ENCODE measurements at regions not wholly inside any gene's neighbourhood (a gene's known extent, or its start where the extent isn't known, plus 50 kb on each side); places are given as distances from the start of the nearest gene placed in this dataset.
"Not testable (repeated sequence)": the region's sequence is repeated elsewhere in the genome, so short reads cannot be mapped to it uniquely, and the experiment has no call there.

DNA sequence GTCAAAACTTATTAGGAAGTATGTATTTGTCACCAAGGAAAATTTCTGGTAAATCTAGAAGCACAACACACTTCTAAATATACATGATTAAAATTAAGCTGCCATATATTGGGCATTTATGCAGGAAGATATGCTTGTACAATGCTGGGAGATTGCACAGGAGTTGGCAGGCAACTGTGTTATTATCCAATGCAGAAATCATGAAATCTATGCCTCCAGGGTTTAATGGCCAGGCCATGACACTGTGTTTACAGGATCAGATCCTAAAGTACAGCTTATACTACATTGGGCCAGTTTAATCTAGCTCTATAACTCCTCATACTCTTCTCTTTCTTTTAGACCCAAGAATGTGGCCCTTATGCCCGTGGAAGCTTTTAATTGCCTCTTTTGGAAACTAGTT lies 391.4 kb upstream of the DPH6 start:
- no peak for DNase-seq

DNA sequence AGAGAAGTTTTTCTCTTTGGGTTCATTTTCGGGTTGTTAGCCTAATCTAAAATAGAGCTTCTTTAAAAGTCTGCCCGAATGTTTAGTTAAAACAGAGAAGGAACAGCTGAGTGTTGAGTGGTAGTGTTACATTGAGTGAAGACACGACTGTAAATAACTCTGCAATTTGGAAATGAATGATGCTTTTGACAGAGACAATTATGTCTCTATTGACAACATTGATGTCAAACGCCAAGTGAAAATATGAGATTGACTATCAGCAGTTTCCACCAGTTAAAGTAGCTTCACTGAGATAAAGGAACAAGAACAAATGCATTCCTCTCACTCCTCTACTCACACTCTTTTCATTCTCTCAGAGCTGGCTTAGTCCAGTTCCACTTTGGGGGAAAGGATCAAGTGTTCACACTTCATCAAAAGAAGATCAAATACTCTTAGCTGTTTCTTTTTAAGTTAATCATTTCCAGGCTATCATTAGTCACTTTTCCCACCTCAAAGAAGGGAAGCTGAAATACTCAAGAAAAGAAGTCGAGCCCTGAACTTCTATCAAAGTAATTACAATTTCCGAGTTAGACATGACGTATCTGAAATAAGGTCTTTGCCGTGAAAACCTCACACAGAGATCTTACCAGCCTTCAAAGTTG lies 399.1 kb upstream of the DPH6 start:
- DNase-seq, result no peak

DNA sequence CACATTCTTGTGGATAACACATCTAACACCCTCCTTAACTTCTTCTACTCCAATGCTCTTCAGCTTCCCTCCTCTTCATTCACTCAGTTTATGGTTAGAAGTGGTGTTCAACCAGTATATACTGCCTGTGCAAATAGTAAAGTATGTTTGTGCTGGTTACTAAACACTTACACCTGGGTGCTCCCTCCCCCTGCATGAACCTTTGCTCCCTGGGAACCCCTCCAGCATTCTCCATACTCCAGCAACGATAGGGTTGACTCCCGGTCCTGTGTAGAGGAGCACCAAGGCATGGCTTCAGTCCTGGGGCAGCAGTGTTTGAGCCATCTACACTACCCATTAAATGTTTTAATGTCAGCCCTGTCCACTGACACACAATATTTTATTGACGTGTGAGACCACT lies 407.5 kb upstream of the DPH6 start:
- DNase-seq, result no peak

DNA sequence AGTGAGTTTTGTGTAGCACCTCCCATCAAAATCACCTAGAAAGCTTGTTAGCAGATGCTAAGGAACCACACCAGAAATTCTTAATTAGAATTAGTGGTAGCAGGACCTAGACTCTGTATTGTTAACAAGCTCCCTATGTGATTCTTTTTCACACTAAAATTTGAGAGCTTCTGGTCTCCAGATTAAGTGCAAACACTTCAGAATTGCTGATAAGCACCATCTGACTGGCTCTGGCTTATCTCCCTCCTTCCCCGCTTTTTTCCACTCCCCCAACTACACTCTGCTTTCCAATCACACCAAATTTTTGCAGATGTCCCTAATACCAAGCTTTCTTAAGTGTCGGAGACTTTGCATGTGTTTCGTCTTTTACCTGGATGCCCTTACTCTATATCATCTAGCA lies 410.1 kb upstream of the DPH6 start:
- DNase-seq, result no peak

DNA sequence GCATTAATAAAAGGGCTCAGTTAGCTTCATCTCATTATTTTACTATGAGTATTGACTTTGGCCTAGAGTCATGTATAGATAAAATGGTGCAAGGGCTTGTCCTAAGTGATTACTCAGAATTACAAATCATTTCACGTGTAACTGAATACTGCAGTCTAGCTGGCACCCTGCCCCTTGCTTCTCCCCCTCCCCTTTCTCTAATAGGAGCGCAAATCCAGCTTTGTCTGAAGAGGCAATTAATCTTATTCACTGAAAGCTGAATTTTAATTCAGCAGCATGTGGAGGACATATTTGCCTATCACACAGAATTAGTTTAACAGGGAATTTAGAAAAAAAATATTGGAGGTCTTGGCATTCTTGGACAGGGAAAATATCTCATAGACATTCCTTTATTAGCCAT lies 412.1 kb upstream of the DPH6 start:
- no peak for DNase-seq

DNA sequence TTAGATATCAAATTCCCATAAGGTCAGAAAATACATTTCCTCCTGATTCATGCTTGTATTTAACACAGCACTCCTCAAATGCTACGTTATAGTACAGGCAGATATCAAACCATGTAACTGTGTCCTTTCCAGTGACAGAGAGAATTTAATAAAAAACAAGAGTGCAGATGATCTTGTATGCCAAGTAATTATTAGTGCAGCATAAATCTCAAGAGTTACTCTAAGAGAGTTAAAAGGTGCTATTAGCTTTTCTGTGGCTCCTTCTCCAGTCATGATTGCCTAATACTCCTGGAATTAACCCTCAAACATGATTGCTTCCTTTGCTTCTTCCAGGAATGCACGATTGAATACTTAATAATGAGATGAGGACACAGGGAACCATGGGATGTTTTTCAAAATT lies 413.0 kb upstream of the DPH6 start:
- DNase-seq, result no peak

DNA sequence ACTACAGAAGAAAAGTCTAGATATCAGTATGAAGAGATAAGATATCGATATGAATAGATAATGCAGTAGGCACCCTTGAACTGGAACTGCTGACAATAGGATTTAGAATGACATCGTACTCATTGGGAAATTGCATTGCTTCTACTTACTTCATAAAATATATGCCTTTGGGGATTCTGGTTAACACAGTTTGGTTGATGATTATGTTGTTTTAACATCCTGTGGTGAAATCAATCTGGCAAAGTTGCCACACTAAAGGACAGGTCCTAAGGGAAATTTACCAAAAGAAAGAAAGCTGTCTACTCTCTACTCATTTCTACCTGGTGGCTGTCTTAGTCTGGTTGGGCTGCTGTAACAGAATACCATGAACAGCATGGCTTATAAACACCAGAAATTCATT lies 417.4 kb upstream of the DPH6 start:
- DNase-seq, result no peak

DNA sequence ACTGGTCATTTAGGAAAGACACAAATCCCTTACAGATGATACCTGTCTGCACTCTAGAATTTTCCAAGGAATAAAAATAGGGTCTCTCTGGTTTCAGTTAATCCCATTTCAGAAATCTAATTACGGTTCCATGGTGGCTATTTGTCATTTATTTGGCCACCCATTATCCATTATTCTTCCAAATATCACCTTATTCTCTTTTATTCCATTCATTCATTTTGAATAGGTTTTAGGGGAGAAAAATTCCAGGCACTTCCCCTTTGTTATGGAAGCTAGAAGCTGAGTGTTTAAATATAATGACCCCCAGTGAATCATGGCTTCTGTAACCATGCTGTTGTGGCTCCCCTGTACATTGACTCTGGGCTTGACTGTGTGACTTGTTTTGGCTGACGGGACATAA lies 420.8 kb upstream of the DPH6 start:
- DNase-seq, result no peak

DNA sequence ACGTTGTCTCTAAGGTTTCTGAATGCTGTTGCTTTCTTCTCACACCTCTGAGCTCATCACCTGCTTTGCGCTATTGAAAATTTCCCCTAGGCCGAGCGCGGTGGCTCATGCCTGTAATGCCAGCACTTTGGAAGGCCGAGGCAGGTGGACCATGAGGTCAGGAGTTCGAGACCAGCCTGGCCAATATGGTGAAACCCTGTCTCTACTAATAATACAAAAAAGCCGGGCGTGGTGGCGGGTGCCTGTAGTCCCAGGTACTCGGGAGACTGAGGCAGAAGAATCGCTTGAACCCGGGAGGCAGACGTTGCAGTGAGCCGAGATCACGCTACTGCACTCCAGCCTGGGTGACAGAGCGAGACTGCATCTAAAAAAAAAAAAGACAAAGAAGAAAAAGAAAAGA lies 422.0 kb upstream of the DPH6 start:
- DNase-seq, result not testable (repeated sequence)

DNA sequence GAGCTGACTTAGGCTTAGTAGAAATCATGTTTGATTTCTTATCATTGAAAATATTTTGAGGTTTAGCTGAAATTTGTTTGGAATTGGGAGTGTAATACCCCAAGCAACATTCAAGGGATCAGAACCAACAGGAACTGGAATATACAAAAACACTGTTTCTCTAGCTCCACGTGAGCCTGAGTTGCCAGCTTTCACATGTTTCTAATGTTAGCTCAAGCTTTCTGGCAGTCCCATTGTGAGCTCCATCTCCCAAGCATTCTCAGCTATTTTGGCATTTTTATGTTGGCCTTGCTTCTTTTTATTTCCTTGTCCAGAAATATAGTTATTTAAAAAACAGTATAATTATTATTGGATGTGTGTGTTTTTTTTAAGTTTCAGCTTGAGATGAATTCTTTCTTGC lies 427.1 kb upstream of the DPH6 start:
- no peak for DNase-seq

DNA sequence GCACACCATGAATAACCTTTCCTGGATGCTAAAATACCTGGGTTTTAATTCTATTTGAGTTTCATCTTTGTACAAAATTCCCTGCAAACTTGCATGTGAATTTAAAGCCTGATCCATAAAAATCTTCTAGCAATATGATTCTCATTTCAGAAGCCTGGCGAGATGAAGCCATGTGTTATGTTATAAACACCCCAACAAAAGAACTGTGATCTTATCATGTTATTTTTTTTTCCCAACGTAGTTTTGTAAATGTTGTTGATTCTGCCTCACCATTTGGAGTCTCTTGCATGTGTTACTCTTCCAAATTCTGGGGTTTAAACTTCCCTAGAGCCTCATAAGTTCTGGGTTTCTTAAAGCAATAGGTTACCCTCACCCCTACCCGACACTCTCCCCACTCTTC lies 428.1 kb upstream of the DPH6 start:
- DNase-seq, result no peak

DNA sequence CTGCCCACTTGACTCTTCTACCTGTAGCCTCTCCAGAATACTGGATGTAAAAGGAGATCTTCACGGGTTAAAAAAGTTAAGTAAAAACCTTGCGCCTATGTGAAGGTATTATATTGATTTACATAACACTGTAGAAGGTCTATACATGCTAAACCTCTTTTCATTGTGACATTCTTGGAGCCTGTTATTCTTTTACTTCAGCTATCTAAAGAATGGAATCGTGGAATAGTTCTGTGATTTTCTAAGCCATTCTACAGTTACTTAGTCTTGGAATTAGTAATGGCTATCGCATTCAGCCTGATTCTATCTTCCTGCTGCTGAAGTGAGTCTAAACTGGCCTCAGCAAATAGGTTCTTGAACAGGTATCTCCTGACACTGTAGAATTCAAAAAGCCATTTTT lies 430.0 kb upstream of the DPH6 start:
- DNase-seq, result no peak

DNA sequence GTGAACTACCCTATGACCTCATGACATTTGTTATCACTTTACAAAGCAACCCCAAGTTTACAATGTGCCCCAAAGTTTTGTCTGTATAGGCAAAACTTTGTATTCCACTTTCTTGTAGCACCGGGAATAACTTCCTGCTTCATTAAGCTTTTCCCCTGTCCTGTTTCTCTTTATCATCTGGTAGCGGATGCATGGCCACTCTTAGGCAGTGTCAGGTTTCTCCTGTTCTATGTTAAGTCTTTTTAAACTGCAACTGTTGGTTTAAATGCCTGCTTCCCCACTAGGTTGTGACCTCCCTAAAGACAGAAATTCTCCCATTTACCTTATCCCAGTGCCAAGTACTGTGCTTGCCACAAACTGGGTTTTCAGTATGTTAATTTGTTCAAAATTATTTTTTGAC lies 433.6 kb upstream of the DPH6 start:
- no peak for DNase-seq

DNA sequence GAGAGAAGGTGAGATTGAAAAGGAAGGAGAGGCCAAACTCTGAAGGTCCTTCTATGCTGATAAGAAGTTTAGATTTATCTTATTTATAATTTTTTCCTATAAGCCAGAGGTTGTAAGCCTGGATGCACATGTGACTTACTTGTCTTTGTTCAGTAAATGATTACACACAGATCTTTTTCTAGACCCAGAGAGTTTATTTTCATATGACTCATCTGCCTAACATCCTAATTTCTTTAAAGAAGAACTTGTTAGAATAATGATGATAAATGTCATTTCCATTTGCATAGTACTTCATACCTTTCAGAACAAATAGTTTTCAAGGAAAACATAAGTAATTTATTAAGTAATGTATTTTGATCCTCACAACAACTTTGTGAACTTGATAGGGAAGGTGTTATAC lies 434.8 kb upstream of the DPH6 start:
- DNase-seq, result no peak

DNA sequence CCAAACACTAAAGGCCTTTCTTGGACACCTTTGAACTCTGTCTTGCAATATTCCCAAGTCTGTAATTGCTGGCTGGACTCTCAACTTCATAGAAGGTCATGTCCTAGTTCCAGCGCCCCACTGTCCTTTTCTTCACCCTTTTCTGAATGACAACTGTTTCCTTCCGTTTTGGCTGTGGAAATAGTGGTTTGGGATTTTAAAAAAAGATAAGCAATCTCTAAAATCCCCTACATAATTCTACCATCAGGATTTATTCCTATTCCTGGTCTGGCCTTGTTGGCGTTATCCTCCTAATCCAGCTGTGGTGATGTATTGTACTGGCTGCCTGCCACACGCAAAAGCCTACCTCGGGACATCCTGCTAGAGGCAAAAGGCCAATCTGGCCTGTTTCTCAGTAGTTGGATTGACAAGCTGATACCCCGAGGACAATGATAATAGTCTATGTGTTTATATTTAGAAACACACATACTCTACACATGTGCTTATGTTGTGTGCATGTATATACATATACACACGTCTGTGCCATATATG lies 440.3 kb upstream of the DPH6 start:
- DNase-seq, result no peak

DNA sequence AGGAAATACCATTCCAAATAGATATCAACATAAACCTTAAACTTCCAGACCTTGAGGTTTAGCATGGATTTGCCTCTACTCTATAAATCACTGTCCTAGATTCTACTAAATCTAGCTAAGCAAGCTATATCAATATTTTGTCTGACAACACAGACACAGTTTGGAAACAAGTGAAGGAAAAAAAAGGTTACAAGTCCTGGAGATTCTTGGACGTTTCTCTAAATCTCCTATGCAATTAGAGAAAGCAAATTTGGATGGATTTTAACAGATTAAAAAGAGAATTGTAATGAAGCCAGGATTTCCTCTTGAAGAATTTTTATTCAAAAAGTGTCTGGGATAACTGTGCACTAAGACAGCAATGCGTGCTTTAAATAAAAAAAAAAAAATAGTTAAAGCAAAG lies 441.1 kb upstream of the DPH6 start:
- DNase-seq, result no peak

DNA sequence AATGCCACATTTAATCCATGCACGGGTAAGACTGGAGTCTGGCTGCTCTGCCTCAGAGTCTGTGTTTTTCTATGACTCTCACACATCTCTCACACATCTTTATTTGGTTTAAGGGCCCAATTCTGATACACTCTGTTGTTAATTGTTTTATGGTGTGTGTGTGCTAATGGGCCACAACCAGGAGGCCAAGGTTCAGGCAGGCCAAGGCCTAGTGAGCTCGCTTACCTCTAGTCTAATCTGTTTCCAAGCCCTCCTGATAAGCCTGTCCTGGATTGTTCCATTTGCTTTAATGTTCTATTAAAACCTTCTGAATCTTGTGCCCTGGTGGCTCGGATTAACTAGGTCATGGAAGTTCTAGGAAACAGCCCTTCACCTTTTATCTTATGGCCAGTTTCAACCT lies 445.4 kb upstream of the DPH6 start:
- DNase-seq, result no peak

DNA sequence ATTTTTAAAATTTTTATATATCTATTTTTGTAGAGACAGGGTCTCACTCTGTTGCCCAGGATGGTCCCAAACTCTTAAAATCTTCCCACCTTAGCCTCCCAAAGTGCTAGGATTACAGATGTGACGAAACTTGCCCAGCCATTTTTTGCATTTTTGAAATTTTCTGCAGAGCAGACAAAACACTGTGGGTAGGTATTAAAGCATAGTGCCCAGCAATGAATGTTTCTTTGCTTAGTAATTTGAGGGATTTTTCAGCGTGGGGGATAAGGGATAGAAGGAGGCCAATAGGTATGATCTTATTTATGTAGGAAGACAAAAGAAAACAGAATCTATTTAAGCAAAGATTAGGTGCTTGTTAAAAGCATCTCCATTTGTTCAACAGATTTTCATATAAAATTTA lies 446.8 kb upstream of the DPH6 start:
- DNase-seq, result no peak

DNA sequence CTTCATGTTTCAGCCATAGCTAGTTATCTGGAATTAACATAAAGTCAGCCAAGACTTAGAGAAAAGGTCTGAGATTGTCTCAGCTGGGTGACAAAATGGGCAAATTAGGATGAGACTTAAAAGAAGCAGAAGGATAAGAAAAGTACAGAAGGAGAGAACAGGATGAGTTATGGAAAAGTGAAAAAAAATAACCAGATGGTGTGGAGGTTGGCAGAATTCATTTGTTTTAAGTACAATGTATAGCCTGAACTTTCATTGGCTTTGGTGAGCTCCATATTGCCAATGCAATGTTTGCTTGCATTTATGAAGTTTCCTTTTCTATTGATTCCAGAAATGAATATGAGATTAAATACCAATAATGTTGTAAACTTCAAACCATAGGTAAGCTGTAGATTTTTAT lies 447.2 kb upstream of the DPH6 start:
- DNase-seq, result no peak

DNA sequence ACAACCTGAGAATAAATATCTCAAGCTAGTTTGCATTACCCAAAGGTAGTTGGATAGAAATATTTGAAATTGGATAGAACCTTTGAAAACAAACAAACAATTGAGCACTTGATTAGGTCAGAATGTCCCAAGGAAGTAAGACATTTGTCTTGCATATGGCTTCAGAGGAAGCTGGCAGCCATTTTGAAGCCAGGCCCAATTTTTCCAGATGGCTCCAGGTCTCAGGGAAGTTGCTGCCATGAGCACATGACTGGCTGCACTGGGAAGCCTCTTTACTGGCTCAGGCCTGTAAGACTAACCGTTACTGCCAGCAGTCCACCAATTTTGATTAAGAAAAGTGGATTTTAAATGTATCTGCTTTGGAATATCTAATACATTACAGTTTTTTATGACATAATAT lies 448.9 kb upstream of the DPH6 start:
- no peak for DNase-seq

DNA sequence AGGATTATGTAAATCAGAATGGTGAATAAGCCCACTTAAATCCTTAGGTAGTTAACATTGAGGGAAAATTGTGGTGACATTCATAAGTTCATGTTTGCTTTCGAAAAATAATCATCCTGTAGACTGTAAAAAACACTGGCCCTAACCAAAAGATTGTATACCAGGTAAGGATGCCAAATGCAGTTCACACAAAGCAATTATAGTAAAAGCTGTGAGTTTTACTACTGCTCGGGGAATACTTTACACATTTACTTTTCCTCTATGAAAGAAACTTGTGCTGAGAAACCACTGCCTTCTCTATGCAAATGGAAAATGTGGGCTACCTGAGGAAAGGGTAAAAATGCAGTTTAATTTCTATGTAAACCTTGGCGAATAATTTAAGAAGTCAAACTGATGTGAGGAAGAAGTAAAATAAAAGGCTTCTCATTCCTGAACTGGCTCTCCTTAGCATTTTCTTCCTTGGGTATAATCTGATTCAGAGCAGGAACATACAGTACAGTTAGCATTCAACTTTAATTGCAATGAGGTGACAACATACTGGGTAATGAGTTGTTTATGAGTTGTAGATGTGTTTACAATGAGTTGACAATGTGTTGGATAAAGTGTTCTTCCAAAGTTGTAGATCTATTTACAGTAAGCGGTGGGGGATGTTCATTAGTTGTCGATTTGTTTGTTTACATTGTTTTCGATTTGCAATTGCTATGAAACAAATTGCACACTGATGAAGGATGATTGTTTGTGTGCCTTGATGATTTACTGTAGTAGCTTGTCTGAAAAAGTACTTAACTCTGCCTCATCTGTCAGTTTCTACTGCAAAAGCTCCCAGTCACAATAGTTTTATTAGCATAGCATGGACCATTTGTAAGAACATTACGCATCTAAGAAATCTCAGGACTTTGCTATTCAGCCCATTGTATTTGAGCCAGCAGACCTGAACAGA lies 453.0 kb upstream of the DPH6 start:
- DNase-seq, result no peak

DNA sequence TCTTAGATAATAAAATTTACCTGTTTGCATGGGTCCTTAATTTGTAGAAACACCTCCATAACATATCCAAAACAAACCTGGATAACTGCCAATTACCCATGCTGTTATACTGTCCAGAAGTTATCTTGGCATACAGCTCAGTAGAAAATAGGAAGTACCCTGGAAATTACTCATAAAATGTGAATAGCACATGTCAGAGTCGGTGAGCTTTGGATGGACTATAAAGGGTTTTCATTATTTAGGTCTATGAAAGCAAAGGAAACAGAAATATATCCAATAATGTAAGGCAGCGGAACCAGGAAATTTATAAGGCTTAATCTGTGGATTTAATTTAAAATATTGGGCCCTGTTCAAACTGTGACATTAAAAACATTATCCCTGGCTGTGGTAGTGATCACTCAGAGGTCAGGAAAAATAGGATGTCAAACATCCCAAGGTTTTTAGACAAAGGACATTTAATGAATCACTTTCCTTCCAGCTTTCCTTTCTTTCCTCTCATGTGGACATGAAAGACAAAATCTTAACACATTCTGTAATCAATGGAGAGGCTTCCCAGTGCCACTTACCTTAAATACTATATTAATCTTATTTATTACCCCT lies 459.0 kb upstream of the DPH6 start:
- DNase-seq, result no peak

DNA sequence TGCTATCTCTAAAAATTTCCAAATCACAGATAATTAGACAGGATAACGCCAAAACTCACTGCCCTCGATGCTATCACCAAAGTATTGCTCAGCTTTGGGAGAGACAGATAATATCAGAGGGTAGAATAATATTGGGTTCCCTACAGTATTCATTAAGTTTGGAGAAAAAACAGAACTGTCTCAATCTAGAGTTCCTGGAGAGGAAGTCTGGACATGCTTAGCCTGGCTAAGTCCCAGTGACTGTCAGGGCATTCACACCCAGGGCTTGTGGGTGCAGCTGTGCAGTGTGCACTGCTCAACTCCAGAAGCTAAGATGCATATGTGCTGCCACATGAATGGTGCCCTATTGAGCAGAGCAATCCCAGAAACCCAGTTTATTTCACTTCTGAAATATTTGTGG lies 459.6 kb upstream of the DPH6 start:
- no peak for DNase-seq

DNA sequence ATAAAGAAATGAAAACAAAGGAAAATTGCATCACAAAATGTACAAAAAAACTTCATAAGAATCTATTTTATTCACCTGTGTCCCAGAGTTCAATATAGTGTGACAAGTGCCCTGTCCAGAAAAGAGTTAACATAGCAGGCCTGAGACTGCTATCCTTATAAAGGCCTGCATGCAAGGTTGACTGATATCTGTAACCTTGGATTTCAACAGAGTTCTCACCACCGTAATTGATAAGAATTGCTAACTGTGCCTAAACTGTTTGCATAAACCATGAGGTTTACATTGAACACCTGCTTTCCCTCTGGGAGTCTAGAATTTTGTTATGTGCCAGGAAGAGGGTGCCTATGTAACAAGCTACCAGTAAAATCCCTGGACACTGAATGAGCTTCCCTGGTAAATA lies 461.7 kb upstream of the DPH6 start:
- DNase-seq, result no peak
